ENCODE measurements at regions not wholly inside any gene's neighbourhood (a gene's known extent, or its start where the extent isn't known, plus 50 kb on each side); places are given as distances from the start of the nearest gene placed in this dataset.
"Not testable (repeated sequence)": the region's sequence is repeated elsewhere in the genome, so short reads cannot be mapped to it uniquely, and the experiment has no call there.

GRCh38 chr2:89102587-89102986, 411.1 kb downstream of the RPIA start:
- TF ChIP-seq CTCF, POLR2A (IDR thresholded peaks at IDR 0.05): not testable (repeated sequence)
